Fibroblast of mammary gland (primary cell): ENCODE measurements at regions not wholly inside any gene's neighbourhood (a gene's known extent, or its start where the extent isn't known, plus 50 kb on each side); places are given as distances from the start of the nearest gene placed in this dataset.
A peak's percentile ranks its signal among the peaks of the same experiment; 100 is the strongest.

Experiments used
- DNase-seq: peaks from one replicate; pipeline ENCODE4 v3.0.0-alpha.2; 2010; ENCODE audit warnings: low read depth
- H3K4me3 ChIP-seq: 2 replicates; pipeline ENCODE4 v1.5.1; 2011; ENCODE audit warnings: low read depth, mild to moderate bottlenecking, low read length, moderate library complexity; ENCODE audit not compliant: control insufficient read depth
- TF ChIP-seq, protein P1 (sequence below): conservative IDR thresholded peaks from 2 replicates; pipeline ENCODE4 v1.5.1; 2011; ENCODE audit warnings: low read depth, low read length, inconsistent platforms; ENCODE audit not compliant: control insufficient read depth, insufficient read depth

DNA sequence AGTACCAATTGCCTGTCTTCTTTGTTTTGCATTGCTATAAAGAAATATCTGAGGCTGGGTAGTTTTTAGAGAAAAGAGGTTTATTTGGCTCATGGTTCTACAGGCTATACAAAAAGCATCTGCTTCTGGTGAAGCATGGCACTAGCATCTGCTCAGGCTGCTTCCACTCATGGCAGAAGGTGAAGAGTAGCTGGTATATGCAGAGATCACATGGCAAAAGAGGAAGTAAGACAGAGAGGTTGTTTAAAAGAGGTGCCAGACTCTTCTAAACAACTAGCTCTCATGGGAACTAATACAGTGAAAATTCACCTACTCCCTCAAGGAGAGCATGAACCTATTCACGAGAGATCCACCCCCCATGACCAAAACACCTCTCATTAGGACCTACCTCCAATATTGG lies 56.7 kb upstream of the GUCA2B start:
- no peak for DNase-seq
- TF ChIP-seq, protein P1, sequence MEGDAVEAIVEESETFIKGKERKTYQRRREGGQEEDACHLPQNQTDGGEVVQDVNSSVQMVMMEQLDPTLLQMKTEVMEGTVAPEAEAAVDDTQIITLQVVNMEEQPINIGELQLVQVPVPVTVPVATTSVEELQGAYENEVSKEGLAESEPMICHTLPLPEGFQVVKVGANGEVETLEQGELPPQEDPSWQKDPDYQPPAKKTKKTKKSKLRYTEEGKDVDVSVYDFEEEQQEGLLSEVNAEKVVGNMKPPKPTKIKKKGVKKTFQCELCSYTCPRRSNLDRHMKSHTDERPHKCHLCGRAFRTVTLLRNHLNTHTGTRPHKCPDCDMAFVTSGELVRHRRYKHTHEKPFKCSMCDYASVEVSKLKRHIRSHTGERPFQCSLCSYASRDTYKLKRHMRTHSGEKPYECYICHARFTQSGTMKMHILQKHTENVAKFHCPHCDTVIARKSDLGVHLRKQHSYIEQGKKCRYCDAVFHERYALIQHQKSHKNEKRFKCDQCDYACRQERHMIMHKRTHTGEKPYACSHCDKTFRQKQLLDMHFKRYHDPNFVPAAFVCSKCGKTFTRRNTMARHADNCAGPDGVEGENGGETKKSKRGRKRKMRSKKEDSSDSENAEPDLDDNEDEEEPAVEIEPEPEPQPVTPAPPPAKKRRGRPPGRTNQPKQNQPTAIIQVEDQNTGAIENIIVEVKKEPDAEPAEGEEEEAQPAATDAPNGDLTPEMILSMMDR = no peak
- H3K4me3 ChIP-seq = no peak overlapping the region

DNA sequence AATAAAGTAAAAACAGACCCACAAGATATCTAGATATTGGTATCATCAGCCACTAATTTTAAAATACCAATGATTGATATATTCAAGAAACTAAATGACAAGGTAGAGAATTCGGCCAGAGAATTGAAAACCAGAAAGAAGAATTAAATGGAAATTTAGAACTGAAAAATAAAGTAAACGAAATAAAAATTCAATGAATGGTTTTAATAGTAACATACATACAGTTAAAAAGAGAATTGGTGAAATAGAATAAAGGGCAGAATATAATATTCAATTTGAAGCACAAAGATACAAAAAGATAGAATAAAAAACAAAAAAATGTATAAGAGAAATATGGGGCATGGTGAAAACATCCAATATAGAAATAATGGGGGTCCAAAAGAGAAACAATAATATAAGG lies 64.0 kb upstream of the GUCA2B start:
- TF ChIP-seq, protein P1 = no peak
- no peak overlapping the region for H3K4me3 ChIP-seq
- no peak for DNase-seq

DNA sequence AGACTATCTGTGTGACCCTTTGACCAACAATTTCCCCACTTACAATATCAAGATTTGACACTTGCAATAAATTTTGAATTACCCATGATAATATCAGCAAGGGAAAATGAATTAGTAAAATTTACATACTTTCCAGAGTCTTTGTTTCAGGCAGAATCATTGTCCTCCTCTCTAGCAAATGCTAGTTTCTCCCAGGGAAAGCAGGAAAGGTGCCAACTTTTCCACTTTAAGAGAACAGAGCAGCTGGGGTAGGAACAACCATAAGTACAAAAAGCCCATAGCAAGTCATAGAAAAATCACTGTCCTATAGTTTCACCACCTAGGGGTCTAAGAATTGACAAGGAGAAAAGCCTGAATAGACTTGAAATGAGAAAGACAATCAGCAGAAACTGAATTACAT lies 67.1 kb upstream of the GUCA2B start:
- H3K4me3 ChIP-seq = no peak overlapping the region
- TF ChIP-seq, protein P1 = no peak
- DNase-seq = no peak

DNA sequence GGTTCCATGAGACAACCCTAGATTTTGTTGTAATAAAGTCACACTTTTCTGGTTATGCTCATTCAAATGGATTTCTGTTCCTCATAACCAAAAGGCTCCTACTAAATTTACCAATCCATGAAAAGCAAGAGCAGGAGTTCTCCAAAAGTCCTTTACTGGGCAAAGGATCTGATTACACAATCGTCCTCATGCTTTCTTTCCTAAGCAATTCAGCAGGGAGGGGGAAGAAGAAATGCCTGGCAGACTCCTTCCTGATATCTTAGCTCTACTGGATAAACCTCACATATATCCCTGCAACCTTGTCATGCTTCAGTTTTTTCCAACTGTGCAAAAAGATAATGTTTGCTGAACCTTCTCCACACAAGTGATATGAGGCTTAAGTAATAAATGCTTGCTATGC lies 67.6 kb upstream of the GUCA2B start:
- TF ChIP-seq, protein P1 = no peak
- peak; percentile 15 for DNase-seq

DNA sequence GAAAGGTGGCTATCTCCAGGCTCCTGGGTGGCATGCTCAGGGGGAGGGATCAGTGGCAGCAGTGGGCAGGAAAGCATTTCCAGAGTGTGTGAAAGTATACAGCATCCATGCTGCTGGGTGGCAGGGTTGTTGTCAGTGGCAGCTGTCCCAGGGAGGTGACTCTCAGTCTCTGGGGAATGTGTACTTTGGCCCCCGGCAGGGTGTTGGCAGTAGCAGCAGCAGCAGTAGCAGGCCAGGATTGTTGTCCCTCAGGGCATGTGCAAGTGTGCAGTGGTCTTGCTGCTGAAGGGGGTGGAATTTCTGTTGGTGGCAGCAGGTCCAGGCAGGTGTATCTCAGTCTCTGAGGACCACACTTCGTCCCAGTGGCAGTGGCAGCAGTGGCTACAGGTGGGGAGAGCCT lies 71.7 kb upstream of the GUCA2B start:
- TF ChIP-seq, protein P1 = no peak
- H3K4me3 ChIP-seq = no peak overlapping the region
- no peak for DNase-seq

More for the DNA sequence above, 67.6 kb upstream of the GUCA2B start:
- no peak overlapping the region for H3K4me3 ChIP-seq

DNA sequence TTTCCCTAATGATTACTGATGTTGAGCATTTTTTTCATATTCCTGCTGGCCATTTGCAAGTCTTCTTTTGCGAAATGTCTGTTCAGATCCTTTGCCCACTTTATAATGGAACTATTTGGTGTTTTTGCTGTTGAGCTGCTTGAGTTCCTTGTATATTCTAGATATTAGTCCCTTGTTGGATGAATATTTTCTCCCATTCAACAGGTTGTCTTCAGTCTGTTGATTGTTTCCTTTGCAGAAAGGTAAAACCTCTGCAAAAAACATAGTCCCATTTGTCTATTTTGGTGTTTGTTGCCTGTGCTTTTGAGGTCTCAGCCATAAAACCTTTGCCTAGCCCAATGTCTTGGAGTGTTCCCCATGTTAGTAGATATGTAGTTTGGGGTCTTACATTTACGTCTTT lies 78.0 kb upstream of the GUCA2B start:
- no peak overlapping the region for H3K4me3 ChIP-seq
- DNase-seq = no peak
- TF ChIP-seq, protein P1 = no peak

DNA sequence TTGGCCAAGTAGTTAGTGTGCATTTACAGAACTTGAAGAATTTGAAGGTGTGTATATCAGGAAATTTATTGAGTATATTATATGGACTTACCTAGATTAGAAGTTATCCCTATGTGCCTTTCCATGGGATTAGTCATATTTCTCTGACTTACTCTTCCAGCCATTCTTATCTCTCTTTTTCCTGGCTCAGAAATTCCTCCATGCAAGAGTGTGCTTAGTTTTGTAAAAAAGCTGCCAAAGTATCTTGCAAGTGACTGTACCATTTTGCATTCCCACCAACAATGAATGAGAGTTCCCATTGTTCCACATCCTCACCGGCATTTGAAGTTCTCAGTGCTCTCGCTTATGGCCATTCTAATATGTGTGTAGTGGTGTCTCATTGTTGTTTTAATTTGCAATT lies 82.2 kb upstream of the GUCA2B start:
- no peak overlapping the region for H3K4me3 ChIP-seq
- no peak for DNase-seq
- TF ChIP-seq, protein P1 = no peak
